ENCODE measurements at regions not wholly inside any gene's neighbourhood (a gene's known extent, or its start where the extent isn't known, plus 50 kb on each side); places are given as distances from the start of the nearest gene placed in this dataset.

- TF ChIP-seq POLR2AphosphoS5 (IDR thresholded peaks at IDR 0.05; ENCODE audit: low read depth) = no peak
- no peak for TF ChIP-seq CTCF (conservative IDR thresholded peaks at IDR 0.05; ENCODE audit: low read depth in 2 of 2)
- no peak for TF ChIP-seq ETS1 (IDR thresholded peaks at IDR 0.05)
- no peak for TF ChIP-seq EZH2phosphoT487 (IDR thresholded peaks at IDR 0.05; ENCODE audit: unreplicated experiment)
- TF ChIP-seq EZH2 (IDR thresholded peaks at IDR 0.05; ENCODE audit: low read depth, unreplicated experiment) = no peak
- TF ChIP-seq, protein P1, sequence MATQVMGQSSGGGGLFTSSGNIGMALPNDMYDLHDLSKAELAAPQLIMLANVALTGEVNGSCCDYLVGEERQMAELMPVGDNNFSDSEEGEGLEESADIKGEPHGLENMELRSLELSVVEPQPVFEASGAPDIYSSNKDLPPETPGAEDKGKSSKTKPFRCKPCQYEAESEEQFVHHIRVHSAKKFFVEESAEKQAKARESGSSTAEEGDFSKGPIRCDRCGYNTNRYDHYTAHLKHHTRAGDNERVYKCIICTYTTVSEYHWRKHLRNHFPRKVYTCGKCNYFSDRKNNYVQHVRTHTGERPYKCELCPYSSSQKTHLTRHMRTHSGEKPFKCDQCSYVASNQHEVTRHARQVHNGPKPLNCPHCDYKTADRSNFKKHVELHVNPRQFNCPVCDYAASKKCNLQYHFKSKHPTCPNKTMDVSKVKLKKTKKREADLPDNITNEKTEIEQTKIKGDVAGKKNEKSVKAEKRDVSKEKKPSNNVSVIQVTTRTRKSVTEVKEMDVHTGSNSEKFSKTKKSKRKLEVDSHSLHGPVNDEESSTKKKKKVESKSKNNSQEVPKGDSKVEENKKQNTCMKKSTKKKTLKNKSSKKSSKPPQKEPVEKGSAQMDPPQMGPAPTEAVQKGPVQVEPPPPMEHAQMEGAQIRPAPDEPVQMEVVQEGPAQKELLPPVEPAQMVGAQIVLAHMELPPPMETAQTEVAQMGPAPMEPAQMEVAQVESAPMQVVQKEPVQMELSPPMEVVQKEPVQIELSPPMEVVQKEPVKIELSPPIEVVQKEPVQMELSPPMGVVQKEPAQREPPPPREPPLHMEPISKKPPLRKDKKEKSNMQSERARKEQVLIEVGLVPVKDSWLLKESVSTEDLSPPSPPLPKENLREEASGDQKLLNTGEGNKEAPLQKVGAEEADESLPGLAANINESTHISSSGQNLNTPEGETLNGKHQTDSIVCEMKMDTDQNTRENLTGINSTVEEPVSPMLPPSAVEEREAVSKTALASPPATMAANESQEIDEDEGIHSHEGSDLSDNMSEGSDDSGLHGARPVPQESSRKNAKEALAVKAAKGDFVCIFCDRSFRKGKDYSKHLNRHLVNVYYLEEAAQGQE (IDR thresholded peaks at IDR 0.05; ENCODE audit: unreplicated experiment) = no peak
- TF ChIP-seq CREB1 (CRISPR knock-in tag; IDR thresholded peaks at IDR 0.05; ENCODE audit: low read depth) = no peak
- TF ChIP-seq, protein P2, sequence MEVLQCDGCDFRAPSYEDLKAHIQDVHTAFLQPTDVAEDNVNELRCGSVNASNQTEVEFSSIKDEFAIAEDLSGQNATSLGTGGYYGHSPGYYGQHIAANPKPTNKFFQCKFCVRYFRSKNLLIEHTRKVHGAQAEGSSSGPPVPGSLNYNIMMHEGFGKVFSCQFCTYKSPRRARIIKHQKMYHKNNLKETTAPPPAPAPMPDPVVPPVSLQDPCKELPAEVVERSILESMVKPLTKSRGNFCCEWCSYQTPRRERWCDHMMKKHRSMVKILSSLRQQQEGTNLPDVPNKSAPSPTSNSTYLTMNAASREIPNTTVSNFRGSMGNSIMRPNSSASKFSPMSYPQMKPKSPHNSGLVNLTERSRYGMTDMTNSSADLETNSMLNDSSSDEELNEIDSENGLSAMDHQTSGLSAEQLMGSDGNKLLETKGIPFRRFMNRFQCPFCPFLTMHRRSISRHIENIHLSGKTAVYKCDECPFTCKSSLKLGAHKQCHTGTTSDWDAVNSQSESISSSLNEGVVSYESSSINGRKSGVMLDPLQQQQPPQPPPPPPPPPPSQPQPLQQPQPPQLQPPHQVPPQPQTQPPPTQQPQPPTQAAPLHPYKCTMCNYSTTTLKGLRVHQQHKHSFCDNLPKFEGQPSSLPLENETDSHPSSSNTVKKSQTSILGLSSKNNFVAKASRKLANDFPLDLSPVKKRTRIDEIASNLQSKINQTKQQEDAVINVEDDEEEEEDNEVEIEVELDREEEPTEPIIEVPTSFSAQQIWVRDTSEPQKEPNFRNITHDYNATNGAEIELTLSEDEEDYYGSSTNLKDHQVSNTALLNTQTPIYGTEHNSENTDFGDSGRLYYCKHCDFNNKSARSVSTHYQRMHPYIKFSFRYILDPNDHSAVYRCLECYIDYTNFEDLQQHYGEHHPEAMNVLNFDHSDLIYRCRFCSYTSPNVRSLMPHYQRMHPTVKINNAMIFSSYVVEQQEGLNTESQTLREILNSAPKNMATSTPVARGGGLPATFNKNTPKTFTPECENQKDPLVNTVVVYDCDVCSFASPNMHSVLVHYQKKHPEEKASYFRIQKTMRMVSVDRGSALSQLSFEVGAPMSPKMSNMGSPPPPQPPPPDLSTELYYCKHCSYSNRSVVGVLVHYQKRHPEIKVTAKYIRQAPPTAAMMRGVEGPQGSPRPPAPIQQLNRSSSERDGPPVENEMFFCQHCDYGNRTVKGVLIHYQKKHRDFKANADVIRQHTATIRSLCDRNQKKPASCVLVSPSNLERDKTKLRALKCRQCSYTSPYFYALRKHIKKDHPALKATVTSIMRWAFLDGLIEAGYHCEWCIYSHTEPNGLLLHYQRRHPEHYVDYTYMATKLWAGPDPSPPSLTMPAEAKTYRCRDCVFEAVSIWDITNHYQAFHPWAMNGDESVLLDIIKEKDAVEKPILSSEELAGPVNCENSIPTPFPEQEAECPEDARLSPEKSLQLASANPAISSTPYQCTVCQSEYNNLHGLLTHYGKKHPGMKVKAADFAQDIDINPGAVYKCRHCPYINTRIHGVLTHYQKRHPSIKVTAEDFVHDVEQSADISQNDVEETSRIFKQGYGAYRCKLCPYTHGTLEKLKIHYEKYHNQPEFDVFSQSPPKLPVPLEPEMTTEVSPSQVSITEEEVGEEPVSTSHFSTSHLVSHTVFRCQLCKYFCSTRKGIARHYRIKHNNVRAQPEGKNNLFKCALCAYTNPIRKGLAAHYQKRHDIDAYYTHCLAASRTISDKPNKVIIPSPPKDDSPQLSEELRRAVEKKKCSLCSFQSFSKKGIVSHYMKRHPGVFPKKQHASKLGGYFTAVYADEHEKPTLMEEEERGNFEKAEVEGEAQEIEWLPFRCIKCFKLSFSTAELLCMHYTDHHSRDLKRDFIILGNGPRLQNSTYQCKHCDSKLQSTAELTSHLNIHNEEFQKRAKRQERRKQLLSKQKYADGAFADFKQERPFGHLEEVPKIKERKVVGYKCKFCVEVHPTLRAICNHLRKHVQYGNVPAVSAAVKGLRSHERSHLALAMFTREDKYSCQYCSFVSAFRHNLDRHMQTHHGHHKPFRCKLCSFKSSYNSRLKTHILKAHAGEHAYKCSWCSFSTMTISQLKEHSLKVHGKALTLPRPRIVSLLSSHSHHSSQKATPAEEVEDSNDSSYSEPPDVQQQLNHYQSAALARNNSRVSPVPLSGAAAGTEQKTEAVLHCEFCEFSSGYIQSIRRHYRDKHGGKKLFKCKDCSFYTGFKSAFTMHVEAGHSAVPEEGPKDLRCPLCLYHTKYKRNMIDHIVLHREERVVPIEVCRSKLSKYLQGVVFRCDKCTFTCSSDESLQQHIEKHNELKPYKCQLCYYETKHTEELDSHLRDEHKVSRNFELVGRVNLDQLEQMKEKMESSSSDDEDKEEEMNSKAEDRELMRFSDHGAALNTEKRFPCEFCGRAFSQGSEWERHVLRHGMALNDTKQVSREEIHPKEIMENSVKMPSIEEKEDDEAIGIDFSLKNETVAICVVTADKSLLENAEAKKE (CRISPR knock-in tag; IDR thresholded peaks at IDR 0.05) = no peak
Measured at GRCh38 chr13:80516818-80517348, 176.0 kb upstream of the SPRY2 start.
